ENCODE measurements at regions not wholly inside any gene's neighbourhood (a gene's known extent, or its start where the extent isn't known, plus 50 kb on each side); places are given as distances from the start of the nearest gene placed in this dataset.

DNA sequence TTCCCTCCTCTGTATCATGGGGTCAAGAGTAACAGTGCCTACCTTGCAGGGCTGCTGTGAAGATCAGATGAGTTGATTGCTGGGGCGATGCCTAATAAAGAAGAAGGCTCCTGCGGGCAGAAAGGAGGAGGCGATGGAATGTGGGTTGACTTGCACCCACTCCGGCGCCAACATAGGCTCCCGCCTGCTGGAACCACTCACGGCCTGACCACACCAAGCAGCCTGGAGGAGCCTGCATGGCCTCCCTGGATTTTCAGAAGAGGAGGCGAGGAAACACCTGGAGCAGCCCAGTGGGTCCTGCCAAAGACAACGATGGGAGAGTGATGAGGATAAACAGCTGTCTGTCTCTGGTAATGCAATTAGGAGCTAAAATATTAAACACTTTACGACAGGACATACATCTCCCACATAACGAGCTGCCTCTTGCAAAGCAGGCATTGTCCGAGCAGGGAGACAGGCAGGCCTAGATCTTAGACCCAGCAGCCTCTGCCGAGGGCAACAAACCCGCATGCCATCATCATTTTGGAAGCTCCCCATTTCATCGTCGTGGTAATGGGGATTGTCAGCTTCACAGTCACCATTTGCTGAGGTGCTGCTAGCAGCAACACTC is 302.9 kb upstream of the ZMIZ1 start:
- Histone ChIP-seq H3K27me3 (ENCODE audit: insufficient read depth, insufficient read length) (no peaks in the 10 kb centered on the region), H3K9me3 (ENCODE audit: insufficient read depth, low read length) (no peaks in the 10 kb centered on the region; the same call in 1 of the 2 replicates), H3K36me3 (ENCODE audit: insufficient read depth, insufficient read length, low read length) (no peaks in the 10 kb centered on the region), H3K4me1 (ENCODE audit: insufficient read depth, insufficient read length) (peaks cover 12% of the 10 kb centered on the region), H3K4me3 (ENCODE audit: insufficient read length, low read depth) (no peak overlapping the region), H3K9ac (ENCODE audit: insufficient read length, low read depth) (no peak overlapping the region)
- DNase-seq (ENCODE audit: low read depth, low spot score) = no peak
- TF ChIP-seq SUZ12 (IDR thresholded peaks at IDR 0.05; ENCODE audit: extremely low read depth, insufficient read depth, insufficient read length) = no peak
- no peak for TF ChIP-seq YY1 (IDR thresholded peaks at IDR 0.05; ENCODE audit: insufficient read depth, insufficient read length)
- TF ChIP-seq ZNF274 (IDR thresholded peaks at IDR 0.05; ENCODE audit: low read depth, low read length) = no peak

DNA sequence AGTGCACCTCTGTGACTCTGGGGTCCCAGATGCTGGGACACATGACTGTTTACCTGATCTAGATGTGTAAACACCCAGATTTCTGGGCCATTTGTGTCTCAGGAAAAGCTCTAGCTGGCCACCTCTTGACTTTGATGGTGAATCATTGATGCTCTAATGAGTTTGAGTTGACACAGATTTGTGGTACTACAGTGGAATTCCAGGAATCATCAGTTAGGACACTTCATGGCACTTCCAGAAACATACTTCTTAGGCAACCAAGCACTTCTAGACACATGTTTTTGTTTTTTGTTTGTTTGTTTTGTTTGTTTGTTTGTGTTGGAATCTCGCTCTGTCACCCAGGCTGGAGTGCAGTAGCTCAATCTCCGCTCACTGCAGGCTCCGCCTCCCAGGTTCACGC is 302.2 kb upstream of the ZMIZ1 start:
- Histone ChIP-seq H3K27me3 (ENCODE audit: insufficient read depth, insufficient read length) (no peaks in the 10 kb centered on the region), H3K36me3 (ENCODE audit: insufficient read depth, insufficient read length, low read length) (no peaks in the 10 kb centered on the region), H3K4me1 (ENCODE audit: insufficient read depth, insufficient read length) (peaks cover 12% of the 10 kb centered on the region), H3K9me3 (ENCODE audit: insufficient read depth, low read length) (no peaks in the 10 kb centered on the region; the same call in 1 of the 2 replicates), H3K4me3 (ENCODE audit: insufficient read length, low read depth) (no peak overlapping the region), H3K9ac (ENCODE audit: insufficient read length, low read depth) (no peak overlapping the region)
- no peak for DNase-seq (ENCODE audit: low read depth, low spot score)
- TF ChIP-seq SUZ12 (IDR thresholded peaks at IDR 0.05; ENCODE audit: extremely low read depth, insufficient read depth, insufficient read length) (no peak), ZNF274 (IDR thresholded peaks at IDR 0.05; ENCODE audit: low read depth, low read length) (no peak), YY1 (IDR thresholded peaks at IDR 0.05; ENCODE audit: insufficient read depth, insufficient read length) (no peak)

DNA sequence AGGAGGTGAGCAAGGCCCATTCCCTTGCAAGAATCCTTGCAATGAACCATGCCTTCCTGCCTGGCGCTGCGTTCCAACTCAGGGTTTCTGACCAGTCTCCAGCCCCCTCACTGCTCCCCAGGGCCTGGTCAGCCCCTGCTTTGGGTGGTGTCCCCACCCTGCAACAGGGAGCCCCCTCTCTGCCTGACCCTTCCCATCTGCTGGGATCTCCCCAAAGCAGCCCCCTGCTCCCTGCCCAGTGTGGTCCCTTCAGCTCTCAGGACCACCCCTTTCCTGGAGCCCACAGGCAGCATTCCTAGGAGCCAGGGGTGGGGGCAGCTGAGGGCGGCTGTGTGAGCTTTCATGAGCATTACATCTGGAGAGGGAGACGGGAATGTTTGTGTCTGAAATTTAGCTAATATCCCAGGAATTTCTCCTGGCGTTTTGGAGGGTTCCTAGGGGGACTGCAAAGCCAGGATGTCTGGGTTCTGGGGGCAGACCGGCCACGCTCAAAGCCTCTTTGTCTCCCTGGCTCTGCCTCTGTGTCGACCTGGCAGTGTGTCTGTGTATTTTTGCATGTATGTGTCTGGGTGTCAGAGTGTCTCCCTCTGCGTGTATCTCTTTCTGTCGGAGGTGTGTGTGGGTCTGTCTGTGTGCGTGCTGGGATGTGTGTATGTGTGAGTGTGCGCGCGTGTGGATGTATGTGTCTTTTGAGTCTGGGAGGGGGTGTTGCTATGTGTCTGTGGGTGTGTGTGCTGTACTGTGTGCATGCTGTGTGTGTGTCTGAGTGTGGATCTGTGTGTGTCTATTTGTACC is 300.5 kb upstream of the ZMIZ1 start:
- no peak overlapping the region for H3K4me3 ChIP-seq (ENCODE audit: insufficient read length, low read depth)
- no peak for TF ChIP-seq SUZ12 (IDR thresholded peaks at IDR 0.05; ENCODE audit: extremely low read depth, insufficient read depth, insufficient read length)
- TF ChIP-seq ZNF274 (IDR thresholded peaks at IDR 0.05; ENCODE audit: low read depth, low read length) = no peak
- TF ChIP-seq YY1 (IDR thresholded peaks at IDR 0.05; ENCODE audit: insufficient read depth, insufficient read length) = no peak

DNA sequence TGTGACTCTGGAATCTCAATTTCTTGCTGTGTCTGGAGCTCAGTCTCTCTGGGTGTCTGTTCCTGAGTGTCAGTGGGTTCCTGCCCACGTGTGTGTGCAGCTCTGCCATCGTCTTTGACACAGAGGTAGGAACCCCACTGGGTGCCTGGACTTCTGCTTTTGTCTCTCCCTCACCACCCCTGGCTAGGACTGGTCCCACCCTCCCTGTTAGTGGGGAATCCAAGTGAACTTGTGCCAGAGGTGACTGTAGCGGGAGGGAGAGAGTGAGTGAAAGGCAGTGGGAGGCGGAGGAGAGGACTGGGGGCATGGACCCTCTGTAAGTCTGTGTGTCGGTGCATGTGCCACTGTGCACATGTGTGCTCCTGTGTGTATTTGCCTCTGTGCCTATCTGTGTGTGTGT is 299.9 kb upstream of the ZMIZ1 start:
- H3K4me3 ChIP-seq (ENCODE audit: insufficient read length, low read depth) = no peak overlapping the region
- H3K9me3 ChIP-seq (ENCODE audit: insufficient read depth, low read length) = no peaks in the 10 kb centered on the region; the same call in 1 of the 2 replicates
- peaks cover 12% of the 10 kb centered on the region for H3K4me1 ChIP-seq (ENCODE audit: insufficient read depth, insufficient read length)
- no peak for TF ChIP-seq YY1 (IDR thresholded peaks at IDR 0.05; ENCODE audit: insufficient read depth, insufficient read length)
- no peak for TF ChIP-seq ZNF274 (IDR thresholded peaks at IDR 0.05; ENCODE audit: low read depth, low read length)
- no peak for TF ChIP-seq SUZ12 (IDR thresholded peaks at IDR 0.05; ENCODE audit: extremely low read depth, insufficient read depth, insufficient read length)
- H3K36me3 ChIP-seq (ENCODE audit: insufficient read depth, insufficient read length, low read length) = no peaks in the 10 kb centered on the region
- H3K27me3 ChIP-seq (ENCODE audit: insufficient read depth, insufficient read length) = no peaks in the 10 kb centered on the region
- H3K9ac ChIP-seq (ENCODE audit: insufficient read length, low read depth) = no peak overlapping the region
- DNase-seq (ENCODE audit: low read depth, low spot score) = no peak

More for the DNA sequence above, 300.5 kb upstream of the ZMIZ1 start:
- DNase-seq (ENCODE audit: low read depth, low spot score) = no peak
- H3K9me3 ChIP-seq (ENCODE audit: insufficient read depth, low read length) = no peaks in the 10 kb centered on the region; the same call in 1 of the 2 replicates
- no peaks in the 10 kb centered on the region for H3K36me3 ChIP-seq (ENCODE audit: insufficient read depth, insufficient read length, low read length)
- peak overlapping the region; percentile 32 for H3K9ac ChIP-seq (ENCODE audit: insufficient read length, low read depth)
- H3K27me3 ChIP-seq (ENCODE audit: insufficient read depth, insufficient read length) = no peaks in the 10 kb centered on the region
- peaks cover 12% of the 10 kb centered on the region for H3K4me1 ChIP-seq (ENCODE audit: insufficient read depth, insufficient read length)

DNA sequence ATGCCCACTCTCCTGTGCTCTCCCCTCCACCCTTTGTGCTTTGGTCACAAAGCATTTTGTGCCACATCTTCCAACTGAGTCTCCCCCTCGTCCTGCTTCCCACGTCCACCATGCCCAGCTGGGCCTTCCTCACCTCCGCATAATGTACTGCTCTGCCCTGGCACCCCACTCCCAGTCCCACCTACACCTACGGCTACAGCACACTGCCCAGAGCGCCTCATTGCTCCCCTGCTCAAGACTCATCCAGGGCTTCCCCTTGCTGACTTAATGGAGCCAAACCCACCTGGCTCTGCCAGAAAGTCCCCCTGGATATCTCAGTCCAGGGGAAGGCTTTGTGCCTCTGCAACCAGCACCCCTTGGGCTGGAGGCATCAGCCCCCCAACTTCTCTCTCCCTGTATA is 299.2 kb upstream of the ZMIZ1 start:
- Histone ChIP-seq H3K4me3 (ENCODE audit: insufficient read length, low read depth) (no peak overlapping the region), H3K4me1 (ENCODE audit: insufficient read depth, insufficient read length) (peaks cover 12% of the 10 kb centered on the region), H3K9me3 (ENCODE audit: insufficient read depth, low read length) (no peaks in the 10 kb centered on the region; the same call in 1 of the 2 replicates), H3K27me3 (ENCODE audit: insufficient read depth, insufficient read length) (no peaks in the 10 kb centered on the region), H3K36me3 (ENCODE audit: insufficient read depth, insufficient read length, low read length) (no peaks in the 10 kb centered on the region), H3K9ac (ENCODE audit: insufficient read length, low read depth) (no peak overlapping the region)
- TF ChIP-seq ZNF274 (IDR thresholded peaks at IDR 0.05; ENCODE audit: low read depth, low read length) (no peak), YY1 (IDR thresholded peaks at IDR 0.05; ENCODE audit: insufficient read depth, insufficient read length) (no peak), SUZ12 (IDR thresholded peaks at IDR 0.05; ENCODE audit: extremely low read depth, insufficient read depth, insufficient read length) (no peak)
- no peak for DNase-seq (ENCODE audit: low read depth, low spot score)

DNA sequence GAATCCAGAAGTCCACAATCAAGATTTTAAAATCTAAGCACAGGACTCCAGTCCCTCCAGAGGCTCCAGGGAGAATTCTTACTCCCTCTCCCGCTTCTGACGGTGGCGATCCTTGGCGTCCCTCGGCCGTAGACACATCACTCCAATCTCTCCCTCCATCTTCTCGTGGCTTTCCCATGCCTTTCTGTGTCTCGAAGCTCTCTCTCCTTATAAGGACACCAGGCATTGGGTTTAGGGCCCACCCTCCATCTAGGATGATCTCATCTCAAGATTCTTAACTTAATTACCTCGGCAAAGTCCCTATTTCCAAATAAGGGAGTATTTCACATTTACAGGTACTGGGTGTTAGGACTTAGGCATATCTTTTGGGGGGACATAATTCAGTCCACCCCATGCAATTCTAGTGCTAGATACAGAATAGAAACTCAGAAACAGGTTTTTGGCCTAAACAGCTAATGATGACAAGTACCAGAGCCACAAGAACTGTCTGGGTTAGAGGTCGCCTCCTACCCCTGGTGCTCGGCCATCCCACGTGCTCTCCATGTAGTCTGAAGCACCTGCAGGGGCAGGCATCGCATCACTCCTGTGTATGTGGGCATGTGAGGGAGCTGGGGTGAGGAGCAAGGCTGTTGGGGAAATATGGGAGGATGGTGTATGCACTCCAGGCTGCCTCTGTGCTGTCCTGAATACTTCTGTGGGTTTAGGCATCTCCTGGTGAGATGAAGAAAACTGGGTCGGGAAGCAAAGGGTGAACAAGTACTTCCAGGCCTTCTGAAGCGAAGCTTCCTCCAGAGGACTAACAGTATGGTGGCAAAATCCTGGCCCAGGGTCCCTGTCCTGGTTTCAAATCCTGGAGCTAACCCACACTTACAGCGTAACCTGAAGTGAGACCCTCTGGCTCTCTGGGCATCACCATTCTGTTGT is 298.3 kb upstream of the ZMIZ1 start:
- DNase-seq (ENCODE audit: low read depth, low spot score) = no peak
- no peak for TF ChIP-seq YY1 (IDR thresholded peaks at IDR 0.05; ENCODE audit: insufficient read depth, insufficient read length)
- no peak for TF ChIP-seq ZNF274 (IDR thresholded peaks at IDR 0.05; ENCODE audit: low read depth, low read length)
- no peak for TF ChIP-seq SUZ12 (IDR thresholded peaks at IDR 0.05; ENCODE audit: extremely low read depth, insufficient read depth, insufficient read length)
- Histone ChIP-seq H3K4me1 (ENCODE audit: insufficient read depth, insufficient read length) (peaks cover 14% of the 10 kb centered on the region), H3K4me3 (ENCODE audit: insufficient read length, low read depth) (no peak overlapping the region), H3K36me3 (ENCODE audit: insufficient read depth, insufficient read length, low read length) (no peaks in the 10 kb centered on the region), H3K9ac (ENCODE audit: insufficient read length, low read depth) (no peak overlapping the region), H3K27me3 (ENCODE audit: insufficient read depth, insufficient read length) (no peaks in the 10 kb centered on the region), H3K9me3 (ENCODE audit: insufficient read depth, low read length) (no peaks in the 10 kb centered on the region; the same call in 1 of the 2 replicates)
